ENCODE measurements at regions not wholly inside any gene's neighbourhood (a gene's known extent, or its start where the extent isn't known, plus 50 kb on each side); places are given as distances from the start of the nearest gene placed in this dataset.

DNA sequence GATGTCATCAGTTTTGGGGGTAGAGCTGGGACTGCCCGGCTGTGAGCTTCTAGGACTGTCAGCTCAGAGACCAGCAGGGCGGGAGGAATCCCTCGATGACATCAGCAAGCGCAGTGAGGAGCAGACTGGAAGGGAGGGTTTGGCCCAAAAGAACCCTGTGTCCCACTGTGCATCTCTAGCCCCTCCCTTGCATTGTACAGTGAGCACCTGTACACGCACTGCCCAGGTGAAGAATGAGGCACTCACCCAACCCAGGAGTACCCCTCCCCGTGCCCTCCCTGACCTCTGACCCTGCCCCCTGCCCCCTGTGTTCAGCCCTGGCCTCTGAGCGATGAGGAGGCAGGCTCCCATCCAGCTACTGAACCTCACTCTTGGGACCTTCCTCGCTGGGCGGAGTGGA lies 92.9 kb downstream of the HMX1 start:
- Histone ChIP-seq H3K4ac (ENCODE audit: low read depth in 1 of 2, low read length in 2 of 2) (no peak overlapping the region), H2AK5ac (ENCODE audit: low read length, severe bottlenecking) (no peak overlapping the region), H3K4me3 (ENCODE audit: insufficient read depth in 1 of 2, low read depth in 1 of 2, low read length in 2 of 2) (no peak overlapping the region), H2BK15ac (ENCODE audit: low read depth, poor library complexity, severe bottlenecking) (no peak overlapping the region), H2AFZ (ENCODE audit: low read depth, low read length) (no peak overlapping the region), H2BK5ac (ENCODE audit: low read depth, low read length, poor library complexity, severe bottlenecking) (no peak overlapping the region), H2BK12ac (ENCODE audit: low read length in 2 of 2) (no peak overlapping the region), H3K4me1 (ENCODE audit: control insufficient read depth, insufficient read depth, low read depth, low read length) (no peaks in the 10 kb centered on the region), H3K23ac (ENCODE audit: low read length in 2 of 2) (no peak overlapping the region), H3K36me3 (ENCODE audit: control insufficient read depth in 1 of 2, insufficient read depth in 2 of 2, low read depth in 1 of 2, low read length in 2 of 2) (peaks cover 0 to 5% of the 10 kb centered on the region in 2 experiments), H4K91ac (ENCODE audit: low read length) (no peak overlapping the region), H2BK120ac (ENCODE audit: low read depth, low read length) (no peak overlapping the region), H3K27ac (ENCODE audit: low read length, poor library complexity, severe bottlenecking) (no peak overlapping the region), H3K14ac (ENCODE audit: low read length in 2 of 2) (no peak overlapping the region), H3K27me3 (ENCODE audit: control insufficient read depth in 1 of 2, insufficient read depth in 1 of 2, low read length in 2 of 2) (peaks cover 0 to 9% of the 10 kb centered on the region in 2 experiments), H3K9ac (ENCODE audit: low read length) (no peak overlapping the region), H3K9me3 (ENCODE audit: control insufficient read depth, low read length) (no peaks in the 10 kb centered on the region), H3K4me2 (ENCODE audit: low read length, poor library complexity, severe bottlenecking) (no peak overlapping the region), H4K8ac (ENCODE audit: low read length) (no peak overlapping the region), H3K79me1 (replicated peaks; ENCODE audit: low read length, poor library complexity, severe bottlenecking) (no peaks in the 10 kb centered on the region), H3K18ac (ENCODE audit: low read depth in 1 of 2, low read length in 2 of 2) (no peak overlapping the region)
- DNase-seq: no peak
- WGBS: 85% methylated on average over 9 of the region's 9 CpGs

DNA sequence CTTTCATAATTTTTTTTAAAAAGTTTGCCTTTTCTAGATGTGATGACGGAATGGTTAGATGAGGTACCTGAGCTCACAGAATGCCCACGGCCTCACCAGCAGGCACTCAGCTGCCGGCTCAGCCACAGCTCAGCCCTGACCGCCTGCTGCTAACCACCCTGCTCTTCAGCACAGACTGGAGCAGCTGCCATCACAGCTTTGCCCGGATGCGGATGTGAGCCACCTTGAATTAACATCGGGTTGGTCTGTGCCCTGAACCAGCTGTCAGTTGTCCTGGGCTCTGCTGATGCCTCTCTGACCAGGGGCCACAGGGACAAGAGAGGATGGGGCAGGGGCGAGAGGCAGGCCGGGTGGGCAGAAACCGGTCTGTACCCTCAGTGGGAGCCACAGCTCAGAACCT lies 93.3 kb downstream of the HMX1 start:
- H3K23ac ChIP-seq (ENCODE audit: low read length in 2 of 2): no peak overlapping the region
- H3K4me3 ChIP-seq (ENCODE audit: insufficient read depth in 1 of 2, low read depth in 1 of 2, low read length in 2 of 2): no peak overlapping the region
- no peak overlapping the region for H3K27ac ChIP-seq (ENCODE audit: low read length, poor library complexity, severe bottlenecking)
- no peak overlapping the region for H3K4me2 ChIP-seq (ENCODE audit: low read length, poor library complexity, severe bottlenecking)
- H2AFZ ChIP-seq (ENCODE audit: low read depth, low read length): no peak overlapping the region
- H3K18ac ChIP-seq (ENCODE audit: low read depth in 1 of 2, low read length in 2 of 2): no peak overlapping the region
- DNase-seq: no peak
- H3K9ac ChIP-seq (ENCODE audit: low read length): no peak overlapping the region
- no peak overlapping the region for H2AK5ac ChIP-seq (ENCODE audit: low read length, severe bottlenecking)
- peaks cover 0 to 9% of the 10 kb centered on the region in 2 experiments for H3K27me3 ChIP-seq (ENCODE audit: control insufficient read depth in 1 of 2, insufficient read depth in 1 of 2, low read length in 2 of 2)
- no peaks in the 10 kb centered on the region for H3K9me3 ChIP-seq (ENCODE audit: control insufficient read depth, low read length)
- H4K8ac ChIP-seq (ENCODE audit: low read length): no peak overlapping the region
- H3K79me1 ChIP-seq (replicated peaks; ENCODE audit: low read length, poor library complexity, severe bottlenecking): no peaks in the 10 kb centered on the region
- whole genome bisulfite sequencing: 87% methylated on average over 6 of the region's 10 CpGs
- no peak overlapping the region for H3K4ac ChIP-seq (ENCODE audit: low read depth in 1 of 2, low read length in 2 of 2)
- no peak overlapping the region for H2BK12ac ChIP-seq (ENCODE audit: low read length in 2 of 2)
- no peaks in the 10 kb centered on the region for H3K4me1 ChIP-seq (ENCODE audit: control insufficient read depth, insufficient read depth, low read depth, low read length)
- H2BK5ac ChIP-seq (ENCODE audit: low read depth, low read length, poor library complexity, severe bottlenecking): no peak overlapping the region
- no peak overlapping the region for H4K91ac ChIP-seq (ENCODE audit: low read length)
- no peak overlapping the region for H2BK120ac ChIP-seq (ENCODE audit: low read depth, low read length)
- H3K14ac ChIP-seq (ENCODE audit: low read length in 2 of 2): no peak overlapping the region
- H3K36me3 ChIP-seq (ENCODE audit: control insufficient read depth in 1 of 2, insufficient read depth in 2 of 2, low read depth in 1 of 2, low read length in 2 of 2): peaks cover 0 to 5% of the 10 kb centered on the region in 2 experiments
- H2BK15ac ChIP-seq (ENCODE audit: low read depth, poor library complexity, severe bottlenecking): no peak overlapping the region

DNA sequence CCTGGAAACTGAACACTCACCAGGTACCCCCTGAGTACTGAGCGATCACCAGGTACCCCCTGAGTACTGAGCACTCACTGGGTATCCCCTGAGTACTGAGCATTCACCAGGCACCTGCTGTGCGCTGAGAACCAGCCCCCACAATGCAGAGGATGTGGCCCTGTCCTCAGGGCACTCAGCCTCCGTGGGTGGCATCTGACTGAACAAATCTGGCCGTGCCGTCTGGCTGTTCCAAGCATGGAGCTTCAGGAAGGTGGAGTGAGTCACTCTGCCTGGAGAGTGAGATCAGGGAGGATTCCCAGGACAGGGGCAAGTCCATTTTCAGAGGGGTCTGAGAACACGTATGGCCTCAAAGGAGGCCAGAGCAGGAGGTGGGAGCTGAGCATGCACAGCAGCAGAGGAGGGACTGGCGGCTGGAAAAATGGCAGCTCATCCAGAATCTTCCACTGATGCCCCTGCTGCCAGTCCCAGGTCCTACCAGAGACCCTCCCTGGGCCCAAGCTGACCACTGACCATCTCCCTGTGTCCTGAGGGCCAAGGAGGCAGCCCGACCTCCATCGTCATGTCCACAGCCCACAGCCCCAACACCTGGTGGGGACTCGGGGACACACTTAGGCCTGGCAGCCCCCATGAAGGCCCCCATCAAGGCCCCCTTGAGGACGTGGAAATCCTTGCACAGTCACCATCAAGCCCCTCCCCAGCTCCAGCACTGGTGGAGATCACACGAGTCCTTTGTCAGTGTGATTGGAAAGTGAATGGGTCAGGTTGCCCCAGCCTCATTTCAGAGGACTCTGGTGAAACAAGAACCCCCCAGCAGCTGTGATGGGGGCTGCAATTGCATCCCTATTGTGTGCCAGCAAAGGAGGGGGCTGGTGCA lies 94.1 kb downstream of the HMX1 start:
- H3K4me3 ChIP-seq (ENCODE audit: insufficient read depth in 1 of 2, low read depth in 1 of 2, low read length in 2 of 2): no peak overlapping the region
- H3K4me1 ChIP-seq (ENCODE audit: control insufficient read depth, insufficient read depth, low read depth, low read length): no peaks in the 10 kb centered on the region
- H3K14ac ChIP-seq (ENCODE audit: low read length in 2 of 2): no peak overlapping the region
- no peak overlapping the region for H2BK15ac ChIP-seq (ENCODE audit: low read depth, poor library complexity, severe bottlenecking)
- no peaks in the 10 kb centered on the region for H3K79me1 ChIP-seq (replicated peaks; ENCODE audit: low read length, poor library complexity, severe bottlenecking)
- H2BK5ac ChIP-seq (ENCODE audit: low read depth, low read length, poor library complexity, severe bottlenecking): no peak overlapping the region
- H3K18ac ChIP-seq (ENCODE audit: low read depth in 1 of 2, low read length in 2 of 2): no peak overlapping the region
- no peak overlapping the region for H4K8ac ChIP-seq (ENCODE audit: low read length)
- H3K9me3 ChIP-seq (ENCODE audit: control insufficient read depth, low read length): no peaks in the 10 kb centered on the region
- no peak overlapping the region for H3K23ac ChIP-seq (ENCODE audit: low read length in 2 of 2)
- no peak overlapping the region for H2AK5ac ChIP-seq (ENCODE audit: low read length, severe bottlenecking)
- H3K36me3 ChIP-seq (ENCODE audit: control insufficient read depth in 1 of 2, insufficient read depth in 2 of 2, low read depth in 1 of 2, low read length in 2 of 2): peaks cover 0 to 5% of the 10 kb centered on the region in 2 experiments
- H3K9ac ChIP-seq (ENCODE audit: low read length): no peak overlapping the region
- no peak overlapping the region for H3K27ac ChIP-seq (ENCODE audit: low read length, poor library complexity, severe bottlenecking)
- no peak overlapping the region for H3K4me2 ChIP-seq (ENCODE audit: low read length, poor library complexity, severe bottlenecking)
- H2BK120ac ChIP-seq (ENCODE audit: low read depth, low read length): no peak overlapping the region
- 64% methylated on average over 9 of the region's 12 CpGs for WGBS
- H4K91ac ChIP-seq (ENCODE audit: low read length): no peak overlapping the region
- DNase-seq: no peak
- no peak overlapping the region for H3K4ac ChIP-seq (ENCODE audit: low read depth in 1 of 2, low read length in 2 of 2)
- no peak overlapping the region for H2AFZ ChIP-seq (ENCODE audit: low read depth, low read length)
- peaks cover 0 to 9% of the 10 kb centered on the region in 2 experiments for H3K27me3 ChIP-seq (ENCODE audit: control insufficient read depth in 1 of 2, insufficient read depth in 1 of 2, low read length in 2 of 2)
- H2BK12ac ChIP-seq (ENCODE audit: low read length in 2 of 2): no peak overlapping the region

- H2BK15ac ChIP-seq (ENCODE audit: low read depth, poor library complexity, severe bottlenecking): no peak overlapping the region
Observed at GRCh38 chr4:8776366-8776765, 95.3 kb downstream of the HMX1 start.

More at GRCh38 chr4:8776366-8776765, 95.3 kb downstream of the HMX1 start:
- peaks cover 0 to 5% of the 10 kb centered on the region in 2 experiments for H3K36me3 ChIP-seq (ENCODE audit: control insufficient read depth in 1 of 2, insufficient read depth in 2 of 2, low read depth in 1 of 2, low read length in 2 of 2)
- H2BK5ac ChIP-seq (ENCODE audit: low read depth, low read length, poor library complexity, severe bottlenecking): no peak overlapping the region
- H3K14ac ChIP-seq (ENCODE audit: low read length in 2 of 2): no peak overlapping the region
- H4K8ac ChIP-seq (ENCODE audit: low read length): no peak overlapping the region
- no peak overlapping the region for H3K4me3 ChIP-seq (ENCODE audit: insufficient read depth in 1 of 2, low read depth in 1 of 2, low read length in 2 of 2)
- H3K4me1 ChIP-seq (ENCODE audit: control insufficient read depth, insufficient read depth, low read depth, low read length): no peaks in the 10 kb centered on the region
- DNase-seq: no peak
- H2BK120ac ChIP-seq (ENCODE audit: low read depth, low read length): no peak overlapping the region
- no peaks in the 10 kb centered on the region for H3K9me3 ChIP-seq (ENCODE audit: control insufficient read depth, low read length)
- H3K27me3 ChIP-seq (ENCODE audit: control insufficient read depth in 1 of 2, insufficient read depth in 1 of 2, low read length in 2 of 2): peaks cover 0 to 9% of the 10 kb centered on the region in 2 experiments
- H3K27ac ChIP-seq (ENCODE audit: low read length, poor library complexity, severe bottlenecking): no peak overlapping the region
- no peak overlapping the region for H3K4ac ChIP-seq (ENCODE audit: low read depth in 1 of 2, low read length in 2 of 2)
- no peak overlapping the region for H2AFZ ChIP-seq (ENCODE audit: low read depth, low read length)
- no peak overlapping the region for H4K91ac ChIP-seq (ENCODE audit: low read length)
- no peak overlapping the region for H2AK5ac ChIP-seq (ENCODE audit: low read length, severe bottlenecking)
- H3K79me1 ChIP-seq (replicated peaks; ENCODE audit: low read length, poor library complexity, severe bottlenecking): no peaks in the 10 kb centered on the region
- no peak overlapping the region for H3K9ac ChIP-seq (ENCODE audit: low read length)
- 69% methylated on average over 5 of the region's 6 CpGs for WGBS
- no peak overlapping the region for H3K23ac ChIP-seq (ENCODE audit: low read length in 2 of 2)
- no peak overlapping the region for H3K4me2 ChIP-seq (ENCODE audit: low read length, poor library complexity, severe bottlenecking)
- no peak overlapping the region for H2BK12ac ChIP-seq (ENCODE audit: low read length in 2 of 2)
- no peak overlapping the region for H3K18ac ChIP-seq (ENCODE audit: low read depth in 1 of 2, low read length in 2 of 2)

Data from mesenchymal stem cell (in vitro differentiated cells and primary cell).